ENCODE measurements at regions not wholly inside any gene's neighbourhood (a gene's known extent, or its start where the extent isn't known, plus 50 kb on each side); places are given as distances from the start of the nearest gene placed in this dataset.
A peak's percentile ranks its signal among the peaks of the same experiment; 100 is the strongest.
"Not testable (repeated sequence)": the region's sequence is repeated elsewhere in the genome, so short reads cannot be mapped to it uniquely, and the experiment has no call there.

GRCh38 chr9:3648266-3648665 lies 122.5 kb upstream of the RFX3 start:
- 50 to 67% methylated on average over 6 of the region's 6 CpGs for WGBS, 2 donors
- TF ChIP-seq CTCF (IDR thresholded peaks at IDR 0.05), result no peak
- intact Hi-C loops (cut with DNase I), result no loop called here
- H3K4me3 ChIP-seq, result no peak overlapping the region
- H3K36me3 ChIP-seq, result no peaks in the 10 kb centered on the region
- DNase-seq (no peak), ATAC-seq (no peak), FAIRE-seq (no peak)
- H3K4me1 ChIP-seq, result no peaks in the 10 kb centered on the region
- no peaks in the 10 kb centered on the region for H3K27me3 ChIP-seq
- H3K27ac ChIP-seq, result no peak overlapping the region
- no peaks in the 10 kb centered on the region for H3K9me3 ChIP-seq

GRCh38 chr9:3647652-3648051 lies 121.9 kb upstream of the RFX3 start:
- intact Hi-C loops (cut with DNase I), result no loop called here
- WGBS, 2 donors, result 34 to 37% methylated on average over 1 of the region's 1 CpG
- Histone ChIP-seq H3K4me1 (no peaks in the 10 kb centered on the region), H3K4me3 (no peak overlapping the region), H3K9me3 (no peaks in the 10 kb centered on the region), H3K36me3 (no peaks in the 10 kb centered on the region), H3K27ac (no peak overlapping the region), H3K27me3 (no peaks in the 10 kb centered on the region)
- FAIRE-seq (no peak), ATAC-seq (no peak), DNase-seq (no peak)
- TF ChIP-seq CTCF (IDR thresholded peaks at IDR 0.05), result no peak

GRCh38 chr9:3646226-3646625 lies 120.4 kb upstream of the RFX3 start:
- DNase-seq (no peak), FAIRE-seq (no peak), ATAC-seq (no peak)
- Histone ChIP-seq H3K9me3 (no peaks in the 10 kb centered on the region), H3K4me3 (no peak overlapping the region), H3K27me3 (no peaks in the 10 kb centered on the region), H3K36me3 (no peaks in the 10 kb centered on the region), H3K27ac (no peak overlapping the region), H3K4me1 (no peaks in the 10 kb centered on the region)
- intact Hi-C loops (cut with DNase I), result no loop called here
- WGBS, 2 donors, result 76 to 83% methylated on average over 1 of the region's 1 CpG
- TF ChIP-seq CTCF (IDR thresholded peaks at IDR 0.05), result no peak

- H3K27me3 ChIP-seq; H3K4me1 ChIP-seq; H3K27ac ChIP-seq; ATAC-seq; H3K9me3 ChIP-seq; H3K36me3 ChIP-seq; DNase-seq; intact Hi-C loops (cut with DNase I); H3K4me3 ChIP-seq: not testable (repeated sequence)
- WGBS, 2 donors, result 90 to 98% methylated on average over 6 of the region's 6 CpGs
- peak; percentile 71 for FAIRE-seq
Measured at GRCh38 chr9:3642075-3642474, 116.3 kb upstream of the RFX3 start.

GRCh38 chr9:3629495-3629894 lies 103.7 kb upstream of the RFX3 start:
- Histone ChIP-seq H3K4me1 (no peaks in the 10 kb centered on the region), H3K4me3 (no peak overlapping the region), H3K9me3 (no peaks in the 10 kb centered on the region), H3K36me3 (no peaks in the 10 kb centered on the region), H3K27me3 (no peaks in the 10 kb centered on the region), H3K27ac (no peak overlapping the region)
- intact Hi-C loops (cut with DNase I), result no loop called here
- TF ChIP-seq CTCF (IDR thresholded peaks at IDR 0.05), result no peak
- WGBS, 2 donors, result 50 to 68% methylated on average over 1 of the region's 1 CpG
- no peak for ATAC-seq
- DNase-seq, result no peak
- no peak for FAIRE-seq

GRCh38 chr9:3628239-3628638 lies 102.4 kb upstream of the RFX3 start:
- H3K4me3 ChIP-seq, result no peak overlapping the region

More at GRCh38 chr9:3628239-3628638, 102.4 kb upstream of the RFX3 start:
- DNase-seq (no peak), ATAC-seq (no peak), FAIRE-seq (no peak)
- no peak for TF ChIP-seq CTCF (IDR thresholded peaks at IDR 0.05)
- no peak overlapping the region for H3K27ac ChIP-seq
- intact Hi-C loops (cut with DNase I), result no loop called here
- H3K9me3 ChIP-seq, result no peaks in the 10 kb centered on the region
- no peaks in the 10 kb centered on the region for H3K27me3 ChIP-seq
- no peaks in the 10 kb centered on the region for H3K4me1 ChIP-seq
- H3K36me3 ChIP-seq, result no peaks in the 10 kb centered on the region
